Breast epithelium (tissue), 4 donors: ENCODE measurements at regions not wholly inside any gene's neighbourhood (a gene's known extent, or its start where the extent isn't known, plus 50 kb on each side); places are given as distances from the start of the nearest gene placed in this dataset.

Experiments used
- DNase-seq, 2 donors: peaks; one replicate each; pipeline ENCODE4 v3.0.0-alpha.2; 2019; ENCODE audit warnings: low spot score in 2 of 2
- H3K27ac ChIP-seq, 2 donors: fragments of 200-600 bp; sonication (generic) in 1 of 2; one replicate each; pipeline ENCODE4 v1.5.1; 2016 to 2019; ENCODE audit warnings: mild to moderate bottlenecking in 1 of 2
- H3K27me3 ChIP-seq, 2 donors: fragments of 200-600 bp; sonication (generic) in 1 of 2; one replicate each; pipeline versions ENCODE4 v1.5.1 to v1.6.0; 2017 to 2019; ENCODE audit warnings: control low read depth in 1 of 2, mild to moderate bottlenecking in 1 of 2
- H3K36me3 ChIP-seq: fragments of 200-600 bp; one replicate; pipeline ENCODE4 v1.5.1; 2019
- H3K4me1 ChIP-seq, 2 donors: fragments of 200-600 bp; sonication (generic); one replicate each; pipeline ENCODE4 v1.5.1; 2016 to 2019; ENCODE audit warnings: control low read depth in 1 of 2
- H3K4me3 ChIP-seq, 3 donors: fragments of 200-600 bp; sonication (generic); 1 replicate in 2 of 3; 2 replicates in 1 of 3; pipeline ENCODE4 v1.5.1; 2016 to 2019; ENCODE audit warnings: mild to moderate bottlenecking in 3 of 3, moderate library complexity in 2 of 3
- H3K9me3 ChIP-seq, 2 donors: fragments of 200-600 bp; sonication (generic) in 1 of 2; one replicate each; pipeline ENCODE4 v1.5.1; 2016 to 2019; ENCODE audit warnings: control low read depth in 1 of 2
- POLR2A ChIP-seq: fragments of 450-650 bp; IDR thresholded peaks from one replicate; pipeline ENCODE4 v1.6.1; 2016; ENCODE audit warnings: antibody characterized with exemption, mild to moderate bottlenecking, moderate library complexity
- POLR2AphosphoS5 ChIP-seq, 3 donors: sonication (generic); formaldehyde crosslinking; IDR thresholded peaks; one replicate each; pipeline ENCODE4 v1.6.1; 2017; ENCODE audit warnings: antibody characterized with exemption in 3 of 3
- intact Hi-C: fragments of 100-400 bp; cut with DNase I; formaldehyde crosslinking; loops from one replicate; pipeline ENCODE4 v1.15.1; 2023; ENCODE audit warnings: low total_unique reads
- TF ChIP-seq, protein P1 (sequence below), 3 donors: fragments of 450-650 bp; IDR thresholded peaks; one replicate each; pipeline ENCODE4 v1.5.1; 2016 to 2017; ENCODE audit warnings: antibody characterized with exemption in 3 of 3, mild to moderate bottlenecking in 3 of 3, moderate library complexity in 3 of 3

- H3K9me3 ChIP-seq = no peaks in the 10 kb centered on the region
- DNase-seq = no peak
- TF ChIP-seq POLR2A (no peak), POLR2AphosphoS5 (IDR thresholded peaks at IDR 0.05) (no peak)
- TF ChIP-seq, protein P1, sequence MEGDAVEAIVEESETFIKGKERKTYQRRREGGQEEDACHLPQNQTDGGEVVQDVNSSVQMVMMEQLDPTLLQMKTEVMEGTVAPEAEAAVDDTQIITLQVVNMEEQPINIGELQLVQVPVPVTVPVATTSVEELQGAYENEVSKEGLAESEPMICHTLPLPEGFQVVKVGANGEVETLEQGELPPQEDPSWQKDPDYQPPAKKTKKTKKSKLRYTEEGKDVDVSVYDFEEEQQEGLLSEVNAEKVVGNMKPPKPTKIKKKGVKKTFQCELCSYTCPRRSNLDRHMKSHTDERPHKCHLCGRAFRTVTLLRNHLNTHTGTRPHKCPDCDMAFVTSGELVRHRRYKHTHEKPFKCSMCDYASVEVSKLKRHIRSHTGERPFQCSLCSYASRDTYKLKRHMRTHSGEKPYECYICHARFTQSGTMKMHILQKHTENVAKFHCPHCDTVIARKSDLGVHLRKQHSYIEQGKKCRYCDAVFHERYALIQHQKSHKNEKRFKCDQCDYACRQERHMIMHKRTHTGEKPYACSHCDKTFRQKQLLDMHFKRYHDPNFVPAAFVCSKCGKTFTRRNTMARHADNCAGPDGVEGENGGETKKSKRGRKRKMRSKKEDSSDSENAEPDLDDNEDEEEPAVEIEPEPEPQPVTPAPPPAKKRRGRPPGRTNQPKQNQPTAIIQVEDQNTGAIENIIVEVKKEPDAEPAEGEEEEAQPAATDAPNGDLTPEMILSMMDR (IDR thresholded peaks at IDR 0.05) = no peak
- no peak overlapping the region for H3K27ac ChIP-seq
- intact Hi-C loops = no loop called here
- no peaks in the 10 kb centered on the region for H3K4me1 ChIP-seq
- H3K36me3 ChIP-seq = no peaks in the 10 kb centered on the region
- H3K27me3 ChIP-seq = no peaks in the 10 kb centered on the region
- H3K4me3 ChIP-seq = no peak overlapping the region
These were observed 102.4 kb downstream of the ACKR3 start for GRCh38 chr2:236671896-236672562.

DNA sequence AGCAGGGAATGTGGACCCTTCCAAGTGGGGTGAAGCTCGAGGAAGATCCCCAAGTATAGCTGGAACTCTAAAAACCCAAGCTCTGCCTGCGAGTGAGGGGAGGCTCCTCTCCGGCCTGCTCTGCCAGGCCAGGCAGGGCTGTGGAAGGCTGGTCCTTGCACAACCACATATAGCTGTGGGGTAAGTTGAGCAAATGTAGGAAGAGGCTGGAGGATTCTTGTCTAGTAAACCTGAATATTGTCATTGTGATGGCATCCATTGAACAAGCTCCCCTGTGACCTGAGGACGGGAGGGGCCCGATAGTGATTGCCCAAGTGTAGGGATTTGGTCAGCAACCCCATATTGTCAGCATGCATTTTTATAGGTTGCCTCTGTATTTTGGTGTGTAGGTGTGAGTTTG, 103.0 kb downstream of the ACKR3 start:
- intact Hi-C loops = no loop called here
- DNase-seq = no peak
- Histone ChIP-seq H3K27ac (no peak overlapping the region), H3K36me3 (no peaks in the 10 kb centered on the region), H3K9me3 (no peaks in the 10 kb centered on the region), H3K4me1 (no peaks in the 10 kb centered on the region), H3K27me3 (no peaks in the 10 kb centered on the region), H3K4me3 (no peak overlapping the region)
- TF ChIP-seq POLR2A (no peak), POLR2AphosphoS5 (IDR thresholded peaks at IDR 0.05) (no peak)
- TF ChIP-seq, protein P1 (IDR thresholded peaks at IDR 0.05) = no peak

GRCh38 chr2:236673126-236673822, 103.6 kb downstream of the ACKR3 start:
- Histone ChIP-seq H3K4me3 (no peak overlapping the region), H3K27me3 (no peaks in the 10 kb centered on the region), H3K9me3 (no peaks in the 10 kb centered on the region), H3K27ac (no peak overlapping the region), H3K4me1 (no peaks in the 10 kb centered on the region), H3K36me3 (no peaks in the 10 kb centered on the region)
- no peak for DNase-seq
- TF ChIP-seq, protein P1 (IDR thresholded peaks at IDR 0.05) = no peak
- TF ChIP-seq POLR2A = no peak
- TF ChIP-seq POLR2AphosphoS5 (IDR thresholded peaks at IDR 0.05) = no peak
- intact Hi-C loops = no loop called here

- no peak for TF ChIP-seq POLR2A
- TF ChIP-seq, protein P1 (IDR thresholded peaks at IDR 0.05) = no peak
- no peak for TF ChIP-seq POLR2AphosphoS5 (IDR thresholded peaks at IDR 0.05)
- no peak for DNase-seq
- H3K4me1 ChIP-seq = no peaks in the 10 kb centered on the region
- H3K27me3 ChIP-seq = no peaks in the 10 kb centered on the region
- no peaks in the 10 kb centered on the region for H3K9me3 ChIP-seq
- H3K27ac ChIP-seq = no peak overlapping the region
- no peaks in the 10 kb centered on the region for H3K36me3 ChIP-seq
- no peak overlapping the region for H3K4me3 ChIP-seq
- intact Hi-C loops = no loop called here
These were observed 104.2 kb downstream of the ACKR3 start for GRCh38 chr2:236673823-236674185.

DNA sequence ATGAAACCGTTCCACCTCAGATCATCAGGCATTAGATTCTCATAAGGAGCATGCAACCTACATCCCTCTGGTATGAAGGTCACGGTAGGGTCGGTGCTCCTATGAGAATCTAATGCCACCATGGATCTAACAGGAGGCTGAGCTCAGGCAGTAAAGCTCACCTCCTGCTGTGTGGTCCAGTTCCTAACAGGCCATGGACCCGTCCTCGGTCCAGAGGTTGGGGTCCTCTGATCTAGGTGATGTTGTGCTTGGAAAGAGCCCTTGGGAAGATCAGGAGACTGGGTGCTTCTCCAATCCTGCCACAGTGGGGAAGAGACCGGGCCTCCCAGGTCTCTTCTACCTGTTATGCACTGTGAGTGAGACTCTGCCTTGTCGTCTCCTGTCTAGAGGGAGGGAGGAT, 104.6 kb downstream of the ACKR3 start:
- H3K9me3 ChIP-seq = no peaks in the 10 kb centered on the region
- H3K36me3 ChIP-seq = no peaks in the 10 kb centered on the region
- intact Hi-C loops = no loop called here
- H3K27me3 ChIP-seq = no peaks in the 10 kb centered on the region
- H3K4me1 ChIP-seq = no peaks in the 10 kb centered on the region
- no peak overlapping the region for H3K4me3 ChIP-seq
- no peak for DNase-seq
- TF ChIP-seq POLR2AphosphoS5 (IDR thresholded peaks at IDR 0.05) (no peak), POLR2A (no peak)
- TF ChIP-seq, protein P1 (IDR thresholded peaks at IDR 0.05) = no peak
- H3K27ac ChIP-seq = no peak overlapping the region
